GM23338 (cell line): ENCODE measurements at regions not wholly inside any gene's neighbourhood (a gene's known extent, or its start where the extent isn't known, plus 50 kb on each side); places are given as distances from the start of the nearest gene placed in this dataset.

Source experiments
- CTCF ChIP-seq, 2 experiments: fragments of 200-600 bp in 1 of 2; sonication (generic) in 1 of 2; conservative IDR thresholded peaks; 2 replicates each; pipeline versions ENCODE4 v1.5.1 to v1.6.1; 2016 to 2017; ENCODE audit warnings: antibody characterized with exemption in 2 of 2, low read depth in 2 of 2, mild to moderate bottlenecking in 2 of 2, moderate library complexity in 1 of 2
- EZH2 ChIP-seq: fragments of 200-600 bp; sonication (generic); IDR thresholded peaks from one replicate; pipeline ENCODE4 v1.8.0; 2017; ENCODE audit warnings: antibody characterized with exemption, mild to moderate bottlenecking, low read depth; ENCODE audit not compliant: unreplicated experiment
- EZH2phosphoT487 ChIP-seq: fragments of 200-600 bp; sonication (generic); IDR thresholded peaks from one replicate; pipeline ENCODE4 v1.8.1; 2018; ENCODE audit warnings: antibody characterized with exemption; ENCODE audit not compliant: unreplicated experiment
- POLR2AphosphoS5 ChIP-seq: IDR thresholded peaks from 2 replicates; pipeline ENCODE4 v1.6.1; 2016; ENCODE audit warnings: antibody characterized with exemption, low read depth
- STAT1 ChIP-seq: IDR thresholded peaks from one replicate; pipeline ENCODE4 v1.6.1; 2016; ENCODE audit warnings: antibody characterized with exemption; ENCODE audit not compliant: unreplicated experiment
- TF ChIP-seq, protein P1 (sequence below): IDR thresholded peaks from one replicate; pipeline ENCODE4 v1.6.1; 2018; ENCODE audit warnings: antibody characterized with exemption; ENCODE audit not compliant: unreplicated experiment

DNA sequence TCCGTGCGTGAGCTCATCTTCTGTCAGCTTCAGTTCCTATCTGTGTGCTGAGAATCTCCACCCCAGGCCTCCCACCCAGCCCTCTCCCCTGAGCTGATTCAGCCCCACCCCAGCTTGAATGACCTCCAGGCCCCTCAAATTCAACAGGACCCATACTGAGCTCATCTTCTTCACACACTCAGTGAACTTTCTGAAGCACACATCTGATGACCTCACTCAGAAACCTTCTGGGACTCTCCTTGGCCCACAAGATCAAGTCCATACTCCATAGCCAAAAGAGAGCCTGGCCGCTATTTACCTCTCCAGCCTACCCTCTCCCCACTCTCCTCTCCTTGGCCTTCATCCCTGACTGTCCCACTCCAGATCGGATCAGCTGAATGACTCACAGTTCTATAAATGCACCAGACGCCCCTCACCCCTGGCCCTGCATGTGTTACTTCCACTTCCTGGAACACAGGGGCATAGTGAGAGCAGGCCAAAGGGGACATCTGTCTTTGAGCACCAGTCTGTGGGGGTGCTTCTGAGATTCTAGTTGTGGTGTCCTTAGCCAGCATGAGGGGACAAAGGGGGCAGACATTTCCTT is 62.5 kb downstream of the PJA1 start:
- TF ChIP-seq CTCF (conservative IDR thresholded peaks at IDR 0.05; ENCODE audit: low read depth in 2 of 2): no peak
- no peak for TF ChIP-seq EZH2
- no peak for TF ChIP-seq EZH2phosphoT487
- TF ChIP-seq POLR2AphosphoS5: no peak
- no peak for TF ChIP-seq STAT1
- TF ChIP-seq, protein P1, sequence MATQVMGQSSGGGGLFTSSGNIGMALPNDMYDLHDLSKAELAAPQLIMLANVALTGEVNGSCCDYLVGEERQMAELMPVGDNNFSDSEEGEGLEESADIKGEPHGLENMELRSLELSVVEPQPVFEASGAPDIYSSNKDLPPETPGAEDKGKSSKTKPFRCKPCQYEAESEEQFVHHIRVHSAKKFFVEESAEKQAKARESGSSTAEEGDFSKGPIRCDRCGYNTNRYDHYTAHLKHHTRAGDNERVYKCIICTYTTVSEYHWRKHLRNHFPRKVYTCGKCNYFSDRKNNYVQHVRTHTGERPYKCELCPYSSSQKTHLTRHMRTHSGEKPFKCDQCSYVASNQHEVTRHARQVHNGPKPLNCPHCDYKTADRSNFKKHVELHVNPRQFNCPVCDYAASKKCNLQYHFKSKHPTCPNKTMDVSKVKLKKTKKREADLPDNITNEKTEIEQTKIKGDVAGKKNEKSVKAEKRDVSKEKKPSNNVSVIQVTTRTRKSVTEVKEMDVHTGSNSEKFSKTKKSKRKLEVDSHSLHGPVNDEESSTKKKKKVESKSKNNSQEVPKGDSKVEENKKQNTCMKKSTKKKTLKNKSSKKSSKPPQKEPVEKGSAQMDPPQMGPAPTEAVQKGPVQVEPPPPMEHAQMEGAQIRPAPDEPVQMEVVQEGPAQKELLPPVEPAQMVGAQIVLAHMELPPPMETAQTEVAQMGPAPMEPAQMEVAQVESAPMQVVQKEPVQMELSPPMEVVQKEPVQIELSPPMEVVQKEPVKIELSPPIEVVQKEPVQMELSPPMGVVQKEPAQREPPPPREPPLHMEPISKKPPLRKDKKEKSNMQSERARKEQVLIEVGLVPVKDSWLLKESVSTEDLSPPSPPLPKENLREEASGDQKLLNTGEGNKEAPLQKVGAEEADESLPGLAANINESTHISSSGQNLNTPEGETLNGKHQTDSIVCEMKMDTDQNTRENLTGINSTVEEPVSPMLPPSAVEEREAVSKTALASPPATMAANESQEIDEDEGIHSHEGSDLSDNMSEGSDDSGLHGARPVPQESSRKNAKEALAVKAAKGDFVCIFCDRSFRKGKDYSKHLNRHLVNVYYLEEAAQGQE: no peak
